Spleen (tissue), 7 donors: ENCODE measurements at regions not wholly inside any gene's neighbourhood (a gene's known extent, or its start where the extent isn't known, plus 50 kb on each side); places are given as distances from the start of the nearest gene placed in this dataset.

Experiments used
- CTCF ChIP-seq, 11 experiments: fragments of 200-600 bp in 7 of 11; fragments of 450-650 bp in 4 of 11; sonication (generic) in 4 of 11; IDR thresholded peaks in 8 of 11; conservative IDR thresholded peaks in 3 of 11; 1 replicate in 7 of 11; 2 replicates in 4 of 11; pipeline versions ENCODE4 v1.4.0 to v1.8.0; 2016 to 2021; ENCODE audit warnings: antibody characterized with exemption in 11 of 11, inconsistent platforms in 4 of 11, mild to moderate bottlenecking in 1 of 11
- POLR2AphosphoS5 ChIP-seq, 3 donors: sonication (generic); formaldehyde crosslinking; IDR thresholded peaks; one replicate each; pipeline ENCODE4 v1.5.1; 2017; ENCODE audit warnings: antibody characterized with exemption in 3 of 3
- donor health status: DM: no; HTN: no; CAD: no; lungs with moderate emphysema.
- donor health status: DM: no; HTN: no; CAD: no.
- donor health status: DM: no; HTN: no; CAD: no.

- no peak for TF ChIP-seq CTCF (IDR thresholded peaks at IDR 0.05 in 8 of 11, conservative IDR thresholded peaks at IDR 0.05 in 3 of 11)
- TF ChIP-seq POLR2AphosphoS5 (IDR thresholded peaks at IDR 0.05), result no peak
Observed at GRCh38 chr1:68365709-68366382, 83.9 kb downstream of the RPE65 start.
